ENCODE measurements at regions not wholly inside any gene's neighbourhood (a gene's known extent, or its start where the extent isn't known, plus 50 kb on each side); places are given as distances from the start of the nearest gene placed in this dataset.

DNA sequence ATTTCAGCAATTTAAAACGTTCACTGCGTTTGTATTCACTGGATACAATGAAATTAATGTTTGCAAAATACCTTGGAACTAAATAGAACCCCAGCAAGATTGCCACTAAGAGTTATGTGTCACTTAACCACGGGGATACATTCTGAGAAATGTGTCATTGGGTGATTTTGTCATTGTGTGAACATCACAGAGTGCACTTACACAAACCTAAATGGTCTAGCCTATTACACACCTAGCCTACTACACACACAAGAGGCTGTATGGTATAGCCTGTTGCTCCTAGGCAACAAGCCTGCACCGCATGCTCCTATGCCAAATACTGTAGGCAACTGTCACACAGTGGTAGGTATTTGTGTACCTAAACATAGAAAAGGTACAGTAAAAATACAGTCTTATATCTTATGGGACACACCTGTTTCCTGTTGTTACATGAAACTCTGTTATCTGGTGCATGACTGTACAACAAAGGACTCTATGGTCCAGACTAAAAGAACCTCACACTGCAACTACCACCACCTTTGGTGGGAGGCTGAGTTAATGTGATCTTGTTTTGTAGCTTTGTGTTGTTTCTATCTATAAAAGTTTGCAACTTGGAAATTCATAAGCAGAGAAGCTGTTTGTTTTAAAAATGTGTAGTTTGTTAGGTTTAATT is 92.2 kb upstream of the NTRK3 start:
- no peak overlapping the region for H2BK15ac ChIP-seq (ENCODE audit: low read length)
- no peak overlapping the region for H2BK20ac ChIP-seq (ENCODE audit: low read length)
- no peaks in the 10 kb centered on the region for H3K4me1 ChIP-seq (replicated peaks in 1 of 4; ENCODE audit: control insufficient read depth in 3 of 4, insufficient read depth in 4 of 4, low read length in 3 of 4)
- no peak overlapping the region for H3K18ac ChIP-seq (ENCODE audit: extremely low read depth, low read length)
- H4K5ac ChIP-seq (ENCODE audit: insufficient read length, low read depth, low read length): no peak overlapping the region
- TF ChIP-seq, protein P1, sequence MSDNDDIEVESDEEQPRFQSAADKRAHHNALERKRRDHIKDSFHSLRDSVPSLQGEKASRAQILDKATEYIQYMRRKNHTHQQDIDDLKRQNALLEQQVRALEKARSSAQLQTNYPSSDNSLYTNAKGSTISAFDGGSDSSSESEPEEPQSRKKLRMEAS (IDR thresholded peaks at IDR 0.05): no peak
- no peak for TF ChIP-seq YY1 (IDR thresholded peaks at IDR 0.05; ENCODE audit: low read depth, low read length)
- no peak for TF ChIP-seq SP4 (IDR thresholded peaks at IDR 0.05; ENCODE audit: low read length)
- no peak for TF ChIP-seq TEAD4 (IDR thresholded peaks at IDR 0.05; ENCODE audit: low read depth, low read length)
- no peak for FAIRE-seq
- no peak overlapping the region for H3K9ac ChIP-seq (replicated peaks in 1 of 4; ENCODE audit: extremely low read depth in 1 of 4, low read depth in 3 of 4, low read length in 3 of 4)
- H2BK5ac ChIP-seq (ENCODE audit: low read depth, low read length): no peak overlapping the region
- ChIA-PET CTCF (ENCODE audit: partially characterized antibody) (interaction anchor here (3.3 kb wide), 1 partner anchor 103 kb away, joined by 14 read pairs; no protein-coding TSS in a partner anchor), POLR2A (ENCODE audit: partially characterized antibody) (interaction anchor here (0.6 kb wide), 1 partner anchor 187 kb away, joined by 3 read pairs; no protein-coding TSS in a partner anchor)
- H3K79me1 ChIP-seq (ENCODE audit: low read depth, low read length): no peaks in the 10 kb centered on the region
- H2BK12ac ChIP-seq (ENCODE audit: low read depth, low read length): no peak overlapping the region
- H3K14ac ChIP-seq (ENCODE audit: insufficient read length): no peak overlapping the region
- no peak overlapping the region for H3K4me2 ChIP-seq (ENCODE audit: insufficient read depth in 1 of 2, low read depth in 2 of 2, low read length in 2 of 2)
- no peak overlapping the region for H3K56ac ChIP-seq (replicated peaks; ENCODE audit: insufficient read length, low read depth, low read length)
- 84 to 100% methylated on average over 1 to 4 of the region's 4 CpGs for WGBS, 2 experiments (ENCODE audit: extremely low coverage in 1 of 2, insufficient coverage in 1 of 2, insufficient read length in 1 of 2, insufficient replicate concordance in 2 of 2, low coverage in 1 of 2, low lambda C conversion rate in 2 of 2, missing lambda C conversion rate in 1 of 2)
- H3K23me2 ChIP-seq (ENCODE audit: low read depth, low read length): no peaks in the 10 kb centered on the region
- no peaks in the 10 kb centered on the region for H4K20me1 ChIP-seq (replicated peaks in 1 of 2; ENCODE audit: control insufficient read depth in 1 of 2, insufficient read depth in 2 of 2, low read length in 2 of 2)
- H3K79me2 ChIP-seq (ENCODE audit: control insufficient read depth in 1 of 2, insufficient read depth in 2 of 2, low read length in 2 of 2): no peaks in the 10 kb centered on the region
- peaks cover 0 to 3% of the 10 kb centered on the region in 2 experiments; a peak in 1 of 4 replicates for H3K9me3 ChIP-seq (ENCODE audit: insufficient read depth in 2 of 2, low read depth in 1 of 2, low read length in 1 of 2)
- no peak overlapping the region for H2AK5ac ChIP-seq (ENCODE audit: low read depth, low read length)
- H3K27me3 ChIP-seq (replicated peaks in 1 of 4; ENCODE audit: control insufficient read depth in 3 of 4, extremely low read depth in 1 of 4, insufficient read depth in 3 of 4, low read length in 3 of 4): no peaks in the 10 kb centered on the region
- H4K91ac ChIP-seq (replicated peaks; ENCODE audit: insufficient read length, low read length): no peak overlapping the region
- no peak overlapping the region for H4K8ac ChIP-seq (ENCODE audit: extremely low read depth, insufficient read depth, low read length)
- H2BK120ac ChIP-seq (replicated peaks; ENCODE audit: low read depth, low read length): no peak overlapping the region
- DNase-seq (ENCODE audit: low read depth in 1 of 2, low spot score in 2 of 2): no peak
- H2AFZ ChIP-seq (ENCODE audit: low read length): no peak overlapping the region
- H3K36me3 ChIP-seq (ENCODE audit: control insufficient read depth in 2 of 4, insufficient read depth in 4 of 4, low read length in 3 of 4): no peaks in the 10 kb centered on the region
- no peak overlapping the region for H3K27ac ChIP-seq (ENCODE audit: low read depth, low read length)
- no peak overlapping the region for H3K23ac ChIP-seq (ENCODE audit: insufficient read length)
- no peak overlapping the region for H3K4ac ChIP-seq (replicated peaks; ENCODE audit: insufficient read length, low read depth, low read length)
- H3K4me3 ChIP-seq (ENCODE audit: extremely low read depth in 1 of 4, insufficient read depth in 2 of 4, low read depth in 3 of 4, low read length in 4 of 4): no peak overlapping the region
